ENCODE measurements at regions not wholly inside any gene's neighbourhood (a gene's known extent, or its start where the extent isn't known, plus 50 kb on each side); places are given as distances from the start of the nearest gene placed in this dataset.
A peak's percentile ranks its signal among the peaks of the same experiment; 100 is the strongest.

DNA sequence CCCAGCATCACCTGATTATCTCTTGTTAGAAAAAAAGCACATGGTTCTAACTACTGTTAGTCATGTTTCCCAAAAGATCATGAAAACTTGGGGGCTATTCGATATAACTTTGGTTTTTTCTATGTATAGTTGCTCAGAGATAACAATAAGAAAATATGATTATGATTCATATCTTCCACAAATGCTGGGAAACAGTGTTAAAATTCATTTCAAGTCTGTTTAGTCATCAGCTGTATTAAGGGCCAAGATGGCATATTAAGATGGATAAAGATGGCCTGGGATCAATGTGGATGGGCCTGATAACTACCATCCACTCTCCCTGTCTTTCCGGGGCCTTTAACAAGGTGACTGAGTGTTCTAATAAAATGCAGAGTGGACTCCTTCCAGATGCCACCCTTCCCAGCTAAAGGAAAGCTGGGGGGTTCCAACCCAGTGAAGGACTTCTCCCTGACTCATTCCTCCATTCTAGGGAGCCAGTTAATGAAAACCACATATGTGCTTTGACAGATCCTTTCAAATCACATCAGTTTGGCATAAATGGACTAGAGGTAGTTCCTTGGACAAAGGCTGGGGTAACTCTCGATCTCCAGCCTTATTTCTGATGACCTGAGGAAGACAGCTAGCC lies 221.6 kb downstream of the VAPA start:
- Histone ChIP-seq H3K27me3 (peaks cover 0 to 20% (median 0%) of the 10 kb centered on the region in 7 donors), H3K36me3 (no peaks in the 10 kb centered on the region), H3K9me3 (no peaks in the 10 kb centered on the region), H3K4me3 (no peak overlapping the region), H3K27ac (no peak overlapping the region), H3K4me1 (peaks cover 8 to 21% (median 16%) of the 10 kb centered on the region in 9 donors)
- TF ChIP-seq, protein P1, sequence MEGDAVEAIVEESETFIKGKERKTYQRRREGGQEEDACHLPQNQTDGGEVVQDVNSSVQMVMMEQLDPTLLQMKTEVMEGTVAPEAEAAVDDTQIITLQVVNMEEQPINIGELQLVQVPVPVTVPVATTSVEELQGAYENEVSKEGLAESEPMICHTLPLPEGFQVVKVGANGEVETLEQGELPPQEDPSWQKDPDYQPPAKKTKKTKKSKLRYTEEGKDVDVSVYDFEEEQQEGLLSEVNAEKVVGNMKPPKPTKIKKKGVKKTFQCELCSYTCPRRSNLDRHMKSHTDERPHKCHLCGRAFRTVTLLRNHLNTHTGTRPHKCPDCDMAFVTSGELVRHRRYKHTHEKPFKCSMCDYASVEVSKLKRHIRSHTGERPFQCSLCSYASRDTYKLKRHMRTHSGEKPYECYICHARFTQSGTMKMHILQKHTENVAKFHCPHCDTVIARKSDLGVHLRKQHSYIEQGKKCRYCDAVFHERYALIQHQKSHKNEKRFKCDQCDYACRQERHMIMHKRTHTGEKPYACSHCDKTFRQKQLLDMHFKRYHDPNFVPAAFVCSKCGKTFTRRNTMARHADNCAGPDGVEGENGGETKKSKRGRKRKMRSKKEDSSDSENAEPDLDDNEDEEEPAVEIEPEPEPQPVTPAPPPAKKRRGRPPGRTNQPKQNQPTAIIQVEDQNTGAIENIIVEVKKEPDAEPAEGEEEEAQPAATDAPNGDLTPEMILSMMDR (IDR thresholded peaks at IDR 0.05): no peak
- 94 to 95% methylated on average over 3 of the region's 3 CpGs for WGBS, 2 donors
- ATAC-seq: no peak
- DNase-seq: no peak
- intact Hi-C loops (cut with DNase I): loop anchor here in 1 of 10 donors (10.0 kb wide), 1 partner anchor 379 kb away; no protein-coding TSS in a partner anchor

DNA sequence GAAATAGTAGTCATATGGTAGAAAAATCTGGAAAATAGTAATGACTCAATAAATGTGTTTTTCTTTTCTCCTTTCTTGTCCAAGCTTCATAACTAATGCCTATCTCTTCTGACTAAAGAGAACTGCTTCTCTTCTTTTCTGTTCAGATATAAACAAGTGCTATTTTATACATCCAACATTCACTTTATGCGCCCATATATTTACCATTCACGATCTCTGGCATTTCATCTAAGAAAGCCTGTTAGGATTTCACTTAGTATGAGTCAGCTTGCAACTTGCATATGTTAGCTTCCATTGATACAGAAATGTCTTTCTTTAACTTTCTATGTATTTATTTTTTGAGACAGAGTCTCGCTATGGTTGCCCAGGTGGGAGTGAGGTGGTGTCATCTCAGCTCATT lies 224.9 kb downstream of the VAPA start:
- DNase-seq: no peak
- no peak for ATAC-seq
- Histone ChIP-seq H3K4me3 (no peak overlapping the region), H3K4me1 (peaks cover 0 to 24% (median 13%) of the 10 kb centered on the region in 9 donors), H3K36me3 (no peaks in the 10 kb centered on the region), H3K27ac (no peak overlapping the region), H3K27me3 (no peaks in the 10 kb centered on the region), H3K9me3 (no peaks in the 10 kb centered on the region)
- TF ChIP-seq, protein P1 (IDR thresholded peaks at IDR 0.05): no peak
- intact Hi-C loops (cut with DNase I): loop anchor here in 1 of 10 donors (10.0 kb wide), 1 partner anchor 376 kb away; no protein-coding TSS in a partner anchor
- WGBS, 2 donors: 99% methylated on average over 3 of the region's 3 CpGs

DNA sequence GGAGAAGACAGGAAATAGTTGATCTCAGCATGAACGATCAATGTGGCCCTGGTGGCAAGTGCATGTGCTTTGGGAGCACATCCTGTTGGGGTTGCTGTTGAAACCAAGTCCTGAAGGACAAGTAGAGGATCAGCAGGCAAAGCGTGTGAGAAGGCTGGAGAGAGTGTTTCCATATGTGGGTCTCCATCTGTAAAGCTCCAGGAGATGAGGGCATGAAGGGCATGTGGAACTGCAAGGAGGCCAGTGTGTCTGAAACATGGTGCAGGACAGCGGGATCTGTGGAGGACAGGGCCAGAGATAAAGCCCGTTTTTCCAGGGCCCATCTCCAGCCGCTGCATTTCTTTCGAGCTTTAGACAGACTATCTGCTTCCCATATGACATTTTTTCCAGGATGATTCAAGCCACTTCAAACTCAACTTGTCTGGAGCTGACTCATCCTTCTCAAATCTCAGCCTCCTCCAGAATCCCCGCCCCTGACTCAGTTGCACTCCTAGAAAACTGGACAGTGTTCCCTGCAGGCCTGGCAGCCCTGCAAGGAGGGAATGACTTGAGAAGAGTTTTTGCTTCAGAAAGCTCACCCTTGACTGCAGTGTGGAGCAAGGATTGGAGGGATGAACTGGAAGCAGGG lies 226.1 kb downstream of the VAPA start:
- no peak overlapping the region for H3K4me3 ChIP-seq
- H3K27me3 ChIP-seq: no peaks in the 10 kb centered on the region
- H3K27ac ChIP-seq: no peak overlapping the region
- ATAC-seq: no peak
- peaks cover 0 to 30% (median 17%) of the 10 kb centered on the region in 9 donors for H3K4me1 ChIP-seq
- H3K9me3 ChIP-seq: no peaks in the 10 kb centered on the region
- intact Hi-C loops (cut with DNase I): loop anchor here in 1 of 10 donors (10.0 kb wide), 2 partner anchors 75 to 375 kb away; no protein-coding TSS in a partner anchor
- no peak for DNase-seq
- TF ChIP-seq, protein P1 (IDR thresholded peaks at IDR 0.05): no peak
- no peaks in the 10 kb centered on the region for H3K36me3 ChIP-seq
- WGBS, 2 donors: 82 to 91% methylated on average over 7 of the region's 7 CpGs

DNA sequence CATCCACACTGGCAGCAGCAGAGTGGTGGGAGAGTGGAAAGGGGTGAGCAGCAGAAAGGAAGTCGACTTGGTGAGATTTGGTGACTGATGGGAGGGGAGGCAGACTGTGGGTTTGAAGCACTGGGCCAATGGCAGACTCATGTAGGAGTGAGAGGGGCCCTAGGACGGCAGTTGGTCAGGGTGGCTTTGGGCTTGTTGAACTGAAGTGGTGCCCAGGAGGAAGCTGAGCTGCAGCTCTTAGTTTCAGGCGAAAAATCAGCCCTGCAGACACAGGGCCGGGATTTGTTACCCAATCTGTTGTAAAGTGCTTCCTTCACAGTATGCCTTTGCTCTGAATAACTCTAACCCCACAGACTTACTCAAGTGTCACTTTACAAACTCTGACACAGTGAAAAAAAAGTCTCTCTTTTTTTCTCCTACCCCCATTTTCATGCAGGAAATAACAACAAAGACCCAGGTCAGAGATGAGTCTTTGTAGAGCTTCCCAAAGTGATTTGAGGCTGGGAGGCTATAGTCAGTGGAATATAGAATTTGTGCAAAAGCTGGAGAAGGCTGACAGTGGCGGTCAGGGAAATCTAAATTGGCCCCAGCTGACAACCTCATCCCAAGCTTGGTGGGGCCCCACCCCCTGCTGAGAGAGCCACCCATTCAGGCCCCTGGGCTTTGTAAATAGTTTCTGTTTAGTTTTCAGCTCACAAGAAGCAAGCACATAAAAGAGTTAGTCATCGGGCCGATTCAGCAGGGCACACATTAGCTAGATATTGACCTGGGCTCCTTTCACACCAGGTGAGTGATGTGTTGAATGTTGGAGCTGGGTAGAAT lies 226.9 kb downstream of the VAPA start:
- WGBS, 2 donors: 80 to 86% methylated on average over 7 of the region's 7 CpGs
- H3K36me3 ChIP-seq: no peaks in the 10 kb centered on the region
- intact Hi-C loops (cut with DNase I): loop anchor here in 1 of 10 donors (10.0 kb wide), 1 partner anchor 76 kb away; no protein-coding TSS in a partner anchor
- TF ChIP-seq, protein P1 (IDR thresholded peaks at IDR 0.05): no peak
- no peak for DNase-seq
- peaks cover 0 to 30% (median 17%) of the 10 kb centered on the region in 9 donors for H3K4me1 ChIP-seq
- no peaks in the 10 kb centered on the region for H3K27me3 ChIP-seq
- H3K27ac ChIP-seq: no peak overlapping the region
- H3K9me3 ChIP-seq: no peaks in the 10 kb centered on the region
- ATAC-seq: peak in 2 of 8 donors; percentile 8 to 14
- no peak overlapping the region for H3K4me3 ChIP-seq
